ENCODE measurements at regions not wholly inside any gene's neighbourhood (a gene's known extent, or its start where the extent isn't known, plus 50 kb on each side); places are given as distances from the start of the nearest gene placed in this dataset.

DNA sequence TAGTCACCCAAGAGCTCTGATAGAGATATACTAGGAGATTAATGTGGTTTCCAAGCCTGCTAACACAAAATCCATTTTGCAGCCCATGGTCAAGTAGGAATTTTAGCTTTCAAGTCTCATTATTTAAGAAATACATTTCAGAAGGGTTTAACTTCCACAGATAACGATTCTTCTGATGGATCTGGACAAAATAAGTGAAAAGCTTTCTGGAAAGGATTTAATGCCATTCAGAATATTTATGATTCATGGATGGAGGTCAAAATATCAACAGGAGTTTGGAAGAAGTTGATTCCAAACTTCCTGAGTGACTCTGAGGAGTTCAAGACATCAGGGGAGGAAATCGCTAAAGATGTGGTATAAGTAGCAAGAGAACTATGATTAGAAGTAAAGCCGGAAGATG, 214.6 kb downstream of the ATXN7L3B start:
- no peak for TF ChIP-seq ZNF138 (CRISPR knock-in tag; IDR thresholded peaks at IDR 0.05; ENCODE audit: low read depth)
- TF ChIP-seq SMAD3 (CRISPR knock-in tag; IDR thresholded peaks at IDR 0.05), result no peak
- no peak for TF ChIP-seq PHB2 (IDR thresholded peaks at IDR 0.05; ENCODE audit: partially characterized antibody)
- TF ChIP-seq KMT2B (CRISPR knock-in tag; IDR thresholded peaks at IDR 0.05), result no peak
- TF ChIP-seq, protein P1, sequence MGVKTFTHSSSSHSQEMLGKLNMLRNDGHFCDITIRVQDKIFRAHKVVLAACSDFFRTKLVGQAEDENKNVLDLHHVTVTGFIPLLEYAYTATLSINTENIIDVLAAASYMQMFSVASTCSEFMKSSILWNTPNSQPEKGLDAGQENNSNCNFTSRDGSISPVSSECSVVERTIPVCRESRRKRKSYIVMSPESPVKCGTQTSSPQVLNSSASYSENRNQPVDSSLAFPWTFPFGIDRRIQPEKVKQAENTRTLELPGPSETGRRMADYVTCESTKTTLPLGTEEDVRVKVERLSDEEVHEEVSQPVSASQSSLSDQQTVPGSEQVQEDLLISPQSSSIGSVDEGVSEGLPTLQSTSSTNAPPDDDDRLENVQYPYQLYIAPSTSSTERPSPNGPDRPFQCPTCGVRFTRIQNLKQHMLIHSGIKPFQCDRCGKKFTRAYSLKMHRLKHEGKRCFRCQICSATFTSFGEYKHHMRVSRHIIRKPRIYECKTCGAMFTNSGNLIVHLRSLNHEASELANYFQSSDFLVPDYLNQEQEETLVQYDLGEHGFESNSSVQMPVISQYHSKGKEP (CRISPR knock-in tag; IDR thresholded peaks at IDR 0.05), result no peak
- intact Hi-C loops (cut with micrococcal nuclease; ENCODE audit: unreplicated experiment) (no loop called here), in situ Hi-C loops (cut with HindIII; ENCODE audit: extremely low pct_ligation_motif_present, low pct_unique_long_range_greater_than_20kb) (no loop called here)
- Histone ChIP-seq H3K4me3 (replicated peaks in 1 of 3; ENCODE audit: insufficient read depth in 1 of 3, low read depth in 2 of 3, low read length in 3 of 3) (no peak overlapping the region), H4K20me1 (ENCODE audit: insufficient read depth, low read length) (no peaks in the 10 kb centered on the region), H2AFZ (ENCODE audit: low read length) (no peak overlapping the region), H3K36me3 (replicated peaks in 1 of 2; ENCODE audit: control insufficient read depth in 1 of 2, insufficient read depth in 2 of 2, low read length in 2 of 2) (no peaks in the 10 kb centered on the region), H3K9ac (ENCODE audit: insufficient read depth, low read depth, low read length) (no peak overlapping the region), H3K27me3 (ENCODE audit: control insufficient read depth in 1 of 2, insufficient read depth in 2 of 2, low read length in 2 of 2) (no peaks in the 10 kb centered on the region), H3K9me3 (ENCODE audit: low read length) (no peaks in the 10 kb centered on the region), H3K4me2 (ENCODE audit: low read depth, low read length) (no peak overlapping the region), H3K79me2 (ENCODE audit: insufficient read depth, low read length) (no peaks in the 10 kb centered on the region), H3K4me1 (ENCODE audit: insufficient read depth, low read length) (no peaks in the 10 kb centered on the region), H3K27ac (ENCODE audit: extremely low read length, insufficient read depth, low read length) (no peak overlapping the region)
- BruUV-seq (replicated peaks), result no TSS peak
- CTCF ChIA-PET (ENCODE audit: low intra/inter-chr PET ratio, low total read pairs), result no interaction called here
- FAIRE-seq (no peak), DNase-seq (ENCODE audit: low spot score) (no peak), ATAC-seq (no peak)
- WGBS (ENCODE audit: low lambda C conversion rate), result 15% methylated on average over 3 of the region's 3 CpGs
- POLR2A ChIA-PET, result no interaction called here

DNA sequence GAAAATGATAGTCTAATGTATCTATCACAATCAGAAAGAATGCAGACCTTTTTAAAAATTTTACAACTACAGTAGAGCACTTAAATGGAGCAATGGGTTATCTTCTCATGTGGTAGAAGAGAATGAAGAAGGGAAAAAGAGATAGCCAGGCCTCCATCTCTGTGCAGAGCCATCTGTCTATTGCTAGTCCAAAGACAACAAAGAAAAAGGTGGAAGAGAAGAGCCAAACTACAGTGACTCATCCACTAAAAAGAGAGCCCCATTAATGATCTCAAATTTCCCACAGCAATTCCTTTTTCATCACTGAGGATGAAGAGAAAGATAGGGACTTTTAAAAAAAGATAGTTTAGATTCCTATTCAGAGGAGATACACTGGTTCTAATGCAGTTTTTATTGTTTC, 232.9 kb downstream of the ATXN7L3B start:
- no TSS peak for BruUV-seq (replicated peaks)
- ATAC-seq, result no peak
- H3K9me3 ChIP-seq (ENCODE audit: low read length), result no peaks in the 10 kb centered on the region
- intact Hi-C loops (cut with micrococcal nuclease; ENCODE audit: unreplicated experiment) (no loop called here), in situ Hi-C loops (cut with HindIII; ENCODE audit: extremely low pct_ligation_motif_present, low pct_unique_long_range_greater_than_20kb) (no loop called here)
- ChIA-PET POLR2A (no interaction called here), CTCF (ENCODE audit: low intra/inter-chr PET ratio, low total read pairs) (no interaction called here)
- FAIRE-seq, result no peak
- no peak overlapping the region for H3K9ac ChIP-seq (ENCODE audit: insufficient read depth, low read depth, low read length)
- H3K4me3 ChIP-seq (replicated peaks in 1 of 3; ENCODE audit: insufficient read depth in 1 of 3, low read depth in 2 of 3, low read length in 3 of 3), result no peak overlapping the region
- H3K27me3 ChIP-seq (ENCODE audit: control insufficient read depth in 1 of 2, insufficient read depth in 2 of 2, low read length in 2 of 2), result no peaks in the 10 kb centered on the region; a peak in 1 of 5 replicates
- no peak overlapping the region for H2AFZ ChIP-seq (ENCODE audit: low read length)
- H3K79me2 ChIP-seq (ENCODE audit: insufficient read depth, low read length), result no peaks in the 10 kb centered on the region
- H3K36me3 ChIP-seq (replicated peaks in 1 of 2; ENCODE audit: control insufficient read depth in 1 of 2, insufficient read depth in 2 of 2, low read length in 2 of 2), result no peaks in the 10 kb centered on the region
- H4K20me1 ChIP-seq (ENCODE audit: insufficient read depth, low read length), result no peaks in the 10 kb centered on the region
- no peak overlapping the region for H3K4me2 ChIP-seq (ENCODE audit: low read depth, low read length)
- no peak overlapping the region for H3K27ac ChIP-seq (ENCODE audit: extremely low read length, insufficient read depth, low read length)
- DNase-seq (ENCODE audit: low spot score), result no peak
- no peaks in the 10 kb centered on the region for H3K4me1 ChIP-seq (ENCODE audit: insufficient read depth, low read length)
- TF ChIP-seq SALL1 (CRISPR knock-in tag; IDR thresholded peaks at IDR 0.05) (no peak), ZNF253 (CRISPR knock-in tag; IDR thresholded peaks at IDR 0.05; ENCODE audit: borderline replicate concordance) (no peak), ZFP82 (CRISPR knock-in tag; IDR thresholded peaks at IDR 0.05; ENCODE audit: borderline replicate concordance) (no peak), ZNF441 (CRISPR knock-in tag; IDR thresholded peaks at IDR 0.05; ENCODE audit: borderline replicate concordance) (no peak), FOXC1 (CRISPR knock-in tag; IDR thresholded peaks at IDR 0.05; ENCODE audit: borderline replicate concordance) (no peak), ZNF672 (CRISPR knock-in tag; IDR thresholded peaks at IDR 0.05) (no peak), IKZF1 (IDR thresholded peaks at IDR 0.05) (no peak)
- TF ChIP-seq, protein P2, sequence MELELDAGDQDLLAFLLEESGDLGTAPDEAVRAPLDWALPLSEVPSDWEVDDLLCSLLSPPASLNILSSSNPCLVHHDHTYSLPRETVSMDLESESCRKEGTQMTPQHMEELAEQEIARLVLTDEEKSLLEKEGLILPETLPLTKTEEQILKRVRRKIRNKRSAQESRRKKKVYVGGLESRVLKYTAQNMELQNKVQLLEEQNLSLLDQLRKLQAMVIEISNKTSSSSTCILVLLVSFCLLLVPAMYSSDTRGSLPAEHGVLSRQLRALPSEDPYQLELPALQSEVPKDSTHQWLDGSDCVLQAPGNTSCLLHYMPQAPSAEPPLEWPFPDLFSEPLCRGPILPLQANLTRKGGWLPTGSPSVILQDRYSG (CRISPR knock-in tag; IDR thresholded peaks at IDR 0.05), result no peak
- TF ChIP-seq, protein P3, sequence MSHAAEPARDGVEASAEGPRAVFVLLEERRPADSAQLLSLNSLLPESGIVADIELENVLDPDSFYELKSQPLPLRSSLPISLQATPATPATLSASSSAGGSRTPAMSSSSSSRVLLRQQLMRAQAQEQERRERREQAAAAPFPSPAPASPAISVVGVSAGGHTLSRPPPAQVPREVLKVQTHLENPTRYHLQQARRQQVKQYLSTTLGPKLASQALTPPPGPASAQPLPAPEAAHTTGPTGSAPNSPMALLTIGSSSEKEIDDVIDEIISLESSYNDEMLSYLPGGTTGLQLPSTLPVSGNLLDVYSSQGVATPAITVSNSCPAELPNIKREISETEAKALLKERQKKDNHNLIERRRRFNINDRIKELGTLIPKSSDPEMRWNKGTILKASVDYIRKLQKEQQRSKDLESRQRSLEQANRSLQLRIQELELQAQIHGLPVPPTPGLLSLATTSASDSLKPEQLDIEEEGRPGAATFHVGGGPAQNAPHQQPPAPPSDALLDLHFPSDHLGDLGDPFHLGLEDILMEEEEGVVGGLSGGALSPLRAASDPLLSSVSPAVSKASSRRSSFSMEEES (CRISPR knock-in tag; IDR thresholded peaks at IDR 0.05), result no peak
- TF ChIP-seq, protein P4, sequence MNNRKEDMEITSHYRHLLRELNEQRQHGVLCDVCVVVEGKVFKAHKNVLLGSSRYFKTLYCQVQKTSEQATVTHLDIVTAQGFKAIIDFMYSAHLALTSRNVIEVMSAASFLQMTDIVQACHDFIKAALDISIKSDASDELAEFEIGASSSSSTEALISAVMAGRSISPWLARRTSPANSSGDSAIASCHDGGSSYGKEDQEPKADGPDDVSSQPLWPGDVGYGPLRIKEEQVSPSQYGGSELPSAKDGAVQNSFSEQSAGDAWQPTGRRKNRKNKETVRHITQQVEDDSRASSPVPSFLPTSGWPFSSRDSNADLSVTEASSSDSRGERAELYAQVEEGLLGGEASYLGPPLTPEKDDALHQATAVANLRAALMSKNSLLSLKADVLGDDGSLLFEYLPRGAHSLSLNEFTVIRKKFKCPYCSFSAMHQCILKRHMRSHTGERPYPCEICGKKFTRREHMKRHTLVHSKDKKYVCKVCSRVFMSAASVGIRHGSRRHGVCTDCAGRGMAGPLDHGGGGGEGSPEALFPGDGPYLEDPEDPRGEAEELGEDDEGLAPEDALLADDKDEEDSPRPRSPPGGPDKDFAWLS (CRISPR knock-in tag; IDR thresholded peaks at IDR 0.05; ENCODE audit: borderline replicate concordance), result no peak

All from HepG2 (cell line).